HCT116 (cell line): ENCODE measurements at regions not wholly inside any gene's neighbourhood (a gene's known extent, or its start where the extent isn't known, plus 50 kb on each side); places are given as distances from the start of the nearest gene placed in this dataset.

ENCODE experiments used
- ATAC-seq: fragments of 200-7000 bp; cut with Tn5 transposase; 2 replicates; pipeline ENCODE4 v1.9.1; 2020; ENCODE audit warnings: mild to moderate bottlenecking, moderate library complexity
- BruUV-seq: library from RNA; stranded (reverse); fragments of 400-500 nt; replicated peaks from 2 replicates; lab custom pipeline; 2021; lab: Mats Ljungman, UMichigan
- CTCF ChIA-PET: fragments of 300-600 bp; sonication (Branson Sonifier 250); formaldehyde crosslinking; loops from one replicate; lab custom pipeline; 2021; ENCODE audit warnings: antibody characterized with exemption; lab: Charles Lee
- POLR2A ChIA-PET: fragments of 300-600, 350-600 bp; sonication (Branson Sonifier 250); formaldehyde crosslinking; loops from one replicate; lab custom pipeline; 2021; ENCODE audit warnings: antibody characterized with exemption; lab: Charles Lee
- RAD21 ChIA-PET, 2 experiments: fragments of 300-600 bp; sonication (Branson Sonifier 250); formaldehyde crosslinking; loops; one replicate each; lab custom pipeline; 2023; ENCODE audit warnings: low total read pairs in 2 of 2; ENCODE audit not compliant: uncharacterized antibody in 2 of 2, unreplicated experiment in 2 of 2, low non-redundant PET in 1 of 2; lab: Charles Lee
- DNase-seq: peaks from one replicate; pipeline ENCODE4 v3.0.0-alpha.2; 2010; ENCODE audit warnings: low read depth, low spot score
- H2AFZ ChIP-seq: fragments of 200-600 bp; shearing (Covaris generic), sonication (generic); 2 replicates; pipeline ENCODE4 v1.6.1; 2017; ENCODE audit warnings: low read depth, mixed run types, mixed read lengths, antibody characterized with exemption, low read length; ENCODE audit not compliant: poor library complexity, severe bottlenecking
- H3K27ac ChIP-seq: 2 replicates; pipeline ENCODE4 v1.5.1; 2012; ENCODE audit warnings: low read depth, low read length
- H3K27me3 ChIP-seq: fragments of 200-600 bp; sonication (generic); 2 replicates; pipeline ENCODE4 v1.6.1; 2016; ENCODE audit warnings: mixed run types, low read length, mixed read lengths; ENCODE audit not compliant: insufficient read depth
- H3K36me3 ChIP-seq, 2 experiments: fragments of 200-500 bp in 1 of 2; fragments of 200-600 bp in 1 of 2; sonication (Bioruptor generic) in 1 of 2; sonication (generic) in 1 of 2; 2 replicates each; pipeline versions ENCODE4 v1.5.1 to v1.6.1; 2014 to 2016; ENCODE audit warnings: low read length in 2 of 2, inconsistent platforms in 1 of 2, mixed read lengths in 1 of 2, mixed run types in 1 of 2; ENCODE audit not compliant: insufficient read depth in 2 of 2, control insufficient read depth in 1 of 2
- H3K4me1 ChIP-seq, 2 experiments: fragments of 200-600 bp in 1 of 2; sonication (generic) in 1 of 2; 2 replicates each; pipeline versions ENCODE4 v1.5.1 to v1.6.1; 2012 to 2017; ENCODE audit warnings: low read length in 2 of 2, inconsistent platforms in 1 of 2, mild to moderate bottlenecking in 1 of 2, mixed read lengths in 1 of 2, mixed run types in 1 of 2, moderate library complexity in 1 of 2; ENCODE audit not compliant: insufficient read depth in 2 of 2, control insufficient read depth in 1 of 2
- H3K4me2 ChIP-seq: fragments of 200-600 bp; sonication (generic); 2 replicates; pipeline ENCODE4 v1.6.1; 2017; ENCODE audit warnings: mixed run types, low read length, mixed read lengths
- H3K4me3 ChIP-seq, 2 experiments: fragments of 200-600 bp in 1 of 2; sonication (generic) in 1 of 2; replicated peaks in 1 of 2; 2 replicates each; pipeline ENCODE4 v1.5.1; 2011 to 2016; ENCODE audit warnings: low read length in 2 of 2, control low read depth in 1 of 2, low read depth in 1 of 2, mild to moderate bottlenecking in 1 of 2, mixed read lengths in 1 of 2, mixed run types in 1 of 2
- H3K79me2 ChIP-seq: fragments of 200-600 bp; sonication (generic); 2 replicates; pipeline ENCODE4 v1.6.1; 2017; ENCODE audit warnings: mild to moderate bottlenecking, mixed run types, low read length, moderate library complexity, mixed read lengths; ENCODE audit not compliant: insufficient read depth
- H3K9ac ChIP-seq: fragments of 200-600 bp; sonication (generic); 2 replicates; pipeline ENCODE4 v1.6.1; 2016; ENCODE audit warnings: low read length, mixed read lengths
- H3K9me2 ChIP-seq: fragments of 200-600 bp; sonication (generic), shearing (Covaris generic); 2 replicates; pipeline ENCODE4 v1.6.1; 2017; ENCODE audit warnings: mixed run types, mild to moderate bottlenecking, moderate library complexity; ENCODE audit not compliant: insufficient read depth
- H3K9me3 ChIP-seq, 2 experiments: fragments of 200-500 bp in 1 of 2; fragments of 200-600 bp in 1 of 2; sonication (Bioruptor generic) in 1 of 2; sonication (generic) in 1 of 2; 2 replicates each; pipeline ENCODE4 v1.6.1; 2014 to 2017; ENCODE audit warnings: low read length in 2 of 2, mixed read lengths in 2 of 2, inconsistent platforms in 1 of 2, low read depth in 1 of 2, mild to moderate bottlenecking in 1 of 2, mixed run types in 1 of 2, moderate library complexity in 1 of 2; ENCODE audit not compliant: control insufficient read depth in 1 of 2, insufficient read depth in 1 of 2
- H4K20me1 ChIP-seq: fragments of 200-600 bp; sonication (generic), shearing (Covaris generic); 2 replicates; pipeline ENCODE4 v1.6.1; 2017; ENCODE audit warnings: mixed run types, mild to moderate bottlenecking, moderate library complexity; ENCODE audit not compliant: insufficient read depth
- ATF3 ChIP-seq: IDR thresholded peaks from 2 replicates; pipeline ENCODE4 v1.6.1; 2012
- CBX3 ChIP-seq: IDR thresholded peaks from 2 replicates; pipeline ENCODE4 v1.6.1; 2012; ENCODE audit warnings: low read depth
- CEBPB ChIP-seq: IDR thresholded peaks from 2 replicates; pipeline ENCODE4 v1.6.1; 2012; ENCODE audit warnings: low read depth
- EGR1 ChIP-seq: IDR thresholded peaks from 2 replicates; pipeline ENCODE4 v1.6.1; 2012; ENCODE audit warnings: low read depth
- ELF1 ChIP-seq: IDR thresholded peaks from 2 replicates; pipeline ENCODE4 v1.6.1; 2012; ENCODE audit warnings: low read depth, borderline replicate concordance
- EZH2 ChIP-seq: fragments of 200-600 bp; sonication (generic); IDR thresholded peaks from 2 replicates; pipeline ENCODE4 v1.6.1; 2017; ENCODE audit warnings: antibody characterized with exemption, mixed run types
- EZH2phosphoT487 ChIP-seq: fragments of 200-600 bp; IDR thresholded peaks from 2 replicates; pipeline ENCODE4 v1.6.1; 2018; ENCODE audit warnings: antibody characterized with exemption, borderline replicate concordance
- MAX ChIP-seq: IDR thresholded peaks from 2 replicates; pipeline ENCODE4 v1.6.1; 2012
- POLR2A ChIP-seq: IDR thresholded peaks from 2 replicates; pipeline ENCODE4 v1.7.0; 2011; ENCODE audit warnings: borderline replicate concordance; ENCODE audit not compliant: insufficient read depth, insufficient read length; ENCODE audit errors: extremely low read depth
- POLR2AphosphoS5 ChIP-seq: IDR thresholded peaks from 2 replicates; pipeline ENCODE4 v1.6.1; 2011; ENCODE audit warnings: mild to moderate bottlenecking, low read depth, low read length, moderate library complexity
- RAD21 ChIP-seq: IDR thresholded peaks from 2 replicates; pipeline ENCODE4 v1.6.1; 2012; ENCODE audit warnings: low read depth, mild to moderate bottlenecking
- REST ChIP-seq: IDR thresholded peaks from 2 replicates; pipeline ENCODE4 v1.6.1; 2012; ENCODE audit warnings: low read depth
- SIN3A ChIP-seq: IDR thresholded peaks from 2 replicates; pipeline ENCODE4 v1.6.1; 2012; ENCODE audit warnings: low read depth
- SP1 ChIP-seq: IDR thresholded peaks from 2 replicates; pipeline ENCODE4 v1.6.1; 2012; ENCODE audit warnings: low read depth
- SRF ChIP-seq: IDR thresholded peaks from 2 replicates; pipeline ENCODE4 v1.6.1; 2012; ENCODE audit warnings: low read depth
- TCF7L2 ChIP-seq: IDR thresholded peaks from 2 replicates; pipeline ENCODE4 v1.7.0; 2011; ENCODE audit warnings: borderline replicate concordance, inconsistent platforms; ENCODE audit not compliant: insufficient read depth, insufficient read length; ENCODE audit errors: extremely low read depth
- YY1 ChIP-seq: IDR thresholded peaks from 2 replicates; pipeline ENCODE4 v1.6.1; 2011; ENCODE audit warnings: low read length, low read depth, moderate library complexity, mild to moderate bottlenecking; ENCODE audit not compliant: insufficient replicate concordance; ENCODE audit errors: extremely low read depth
- ZFX ChIP-seq: fragments of 450-650 bp; IDR thresholded peaks from 2 replicates; pipeline ENCODE4 v1.6.1; 2017
- ZNF274 ChIP-seq: fragments of 200-500 bp; sonication (Bioruptor generic); IDR thresholded peaks from 2 replicates; pipeline ENCODE4 v1.6.1; 2014; ENCODE audit warnings: mild to moderate bottlenecking, low read depth, low read length, inconsistent platforms
- intact Hi-C: fragments of 100-400 bp; cut with micrococcal nuclease; formaldehyde crosslinking; loops from 2 replicates; pipeline ENCODE4 v1.10.0; 2022

- Histone ChIP-seq H2AFZ (no peak overlapping the region), H3K9me3 (no peaks in the 10 kb centered on the region), H3K4me2 (no peak overlapping the region), H3K9ac (no peak overlapping the region), H3K79me2 (no peaks in the 10 kb centered on the region), H4K20me1 (no peaks in the 10 kb centered on the region), H3K4me3 (no peak overlapping the region), H3K36me3 (no peaks in the 10 kb centered on the region), H3K9me2 (no peaks in the 10 kb centered on the region), H3K27me3 (no peaks in the 10 kb centered on the region), H3K27ac (no peak overlapping the region), H3K4me1 (no peaks in the 10 kb centered on the region)
- intact Hi-C loops, result no loop called here
- BruUV-seq, result no TSS peak
- POLR2A ChIA-PET, result no interaction called here
- RAD21 ChIA-PET, result no interaction called here
- DNase-seq (no peak), ATAC-seq (no peak)
- CTCF ChIA-PET, result no interaction called here
- TF ChIP-seq POLR2A (no peak), CEBPB (no peak), ATF3 (no peak), SIN3A (no peak), EGR1 (no peak), SRF (no peak), POLR2AphosphoS5 (no peak), ZNF274 (no peak), SP1 (no peak), TCF7L2 (no peak), YY1 (no peak), EZH2 (no peak), RAD21 (no peak), EZH2phosphoT487 (no peak), CBX3 (no peak), MAX (no peak), ZFX (no peak), ELF1 (no peak), REST (no peak)
Measured at GRCh38 chr21:35372201-35372600, 323.1 kb upstream of the RUNX1 start.
